OCI-LY1 (cell line): ENCODE measurements at regions not wholly inside any gene's neighbourhood (a gene's known extent, or its start where the extent isn't known, plus 50 kb on each side); places are given as distances from the start of the nearest gene placed in this dataset.

ENCODE experiments used
- H2AFZ ChIP-seq: fragments of 200-600 bp; sonication (generic), shearing (Covaris generic); 2 replicates; pipeline ENCODE4 v1.6.0; 2014; ENCODE audit warnings: antibody characterized with exemption, mild to moderate bottlenecking, low read length
- H3F3A ChIP-seq: fragments of 200-600 bp; sonication (generic), shearing (Covaris generic); 2 replicates; pipeline ENCODE4 v1.6.0; 2014; ENCODE audit warnings: mild to moderate bottlenecking, antibody characterized with exemption, low read length, moderate library complexity; ENCODE audit not compliant: insufficient read depth
- H3K27ac ChIP-seq: fragments of 200-600 bp; sonication (generic); 2 replicates; pipeline ENCODE4 v1.5.1; 2014; ENCODE audit warnings: low read length, mixed run types, mild to moderate bottlenecking, low read depth; ENCODE audit not compliant: poor library complexity, severe bottlenecking
- H3K27me3 ChIP-seq: fragments of 200-600 bp; sonication (generic); 2 replicates; pipeline ENCODE4 v1.6.0; 2014; ENCODE audit warnings: antibody characterized with exemption, mild to moderate bottlenecking, low read length, moderate library complexity; ENCODE audit not compliant: insufficient read depth
- H3K36me3 ChIP-seq: fragments of 200-600 bp; sonication (generic); 2 replicates; pipeline ENCODE4 v1.6.1; 2014; ENCODE audit warnings: mild to moderate bottlenecking, antibody characterized with exemption, low read length, moderate library complexity, mixed read lengths; ENCODE audit not compliant: insufficient read depth
- H3K4me1 ChIP-seq: fragments of 200-600 bp; sonication (generic); 2 replicates; pipeline ENCODE4 v1.5.1; 2014; ENCODE audit warnings: mild to moderate bottlenecking, low read length, moderate library complexity; ENCODE audit not compliant: insufficient read depth, severe bottlenecking
- H3K4me2 ChIP-seq: fragments of 200-600 bp; sonication (generic), shearing (Covaris generic); 2 replicates; pipeline ENCODE4 v1.6.1; 2014; ENCODE audit warnings: low read length
- H3K4me3 ChIP-seq: fragments of 200-600 bp; sonication (generic); 2 replicates; pipeline ENCODE4 v1.5.1; 2014; ENCODE audit warnings: low read length, low read depth, mild to moderate bottlenecking, mixed read lengths; ENCODE audit not compliant: poor library complexity, severe bottlenecking
- H3K79me2 ChIP-seq: fragments of 200-600 bp; shearing (Covaris generic); 2 replicates; pipeline ENCODE4 v1.6.1; 2016; ENCODE audit warnings: mixed run types, low read length, mixed read lengths; ENCODE audit not compliant: insufficient read depth
- H3K9ac ChIP-seq: fragments of 200-600 bp; sonication (generic), shearing (Covaris generic); 2 replicates; pipeline ENCODE4 v1.6.1; 2014; ENCODE audit warnings: mild to moderate bottlenecking, low read length, mixed read lengths
- H3K9me2 ChIP-seq: fragments of 200-600 bp; sonication (generic), shearing (Covaris generic); 2 replicates; pipeline ENCODE4 v1.6.1; 2014; ENCODE audit warnings: low read depth, mild to moderate bottlenecking, low read length, mixed read lengths
- H3K9me3 ChIP-seq: fragments of 200-600 bp; shearing (Covaris generic); 2 replicates; pipeline ENCODE4 v1.6.1; 2014; ENCODE audit warnings: low read length, mixed read lengths
- H4K20me1 ChIP-seq: fragments of 200-600 bp; sonication (generic), shearing (Covaris generic); 2 replicates; pipeline ENCODE4 v1.6.0; 2016; ENCODE audit warnings: mild to moderate bottlenecking, low read length; ENCODE audit not compliant: insufficient read depth
- EZH2 ChIP-seq: fragments of 200-600 bp; sonication (generic), shearing (Covaris generic); IDR thresholded peaks from 2 replicates; pipeline ENCODE4 v1.8.0; 2017; ENCODE audit warnings: borderline replicate concordance, mixed run types, mild to moderate bottlenecking, antibody characterized with exemption, low read length, moderate library complexity, mixed read lengths
- TF ChIP-seq, protein P1 (sequence below): fragments of 200-600 bp; sonication (generic), shearing (Covaris generic); IDR thresholded peaks from 2 replicates; pipeline ENCODE4 v1.5.1; 2017; ENCODE audit warnings: mild to moderate bottlenecking, antibody characterized with exemption, low read length, moderate library complexity, mixed read lengths

- TF ChIP-seq, protein P1, sequence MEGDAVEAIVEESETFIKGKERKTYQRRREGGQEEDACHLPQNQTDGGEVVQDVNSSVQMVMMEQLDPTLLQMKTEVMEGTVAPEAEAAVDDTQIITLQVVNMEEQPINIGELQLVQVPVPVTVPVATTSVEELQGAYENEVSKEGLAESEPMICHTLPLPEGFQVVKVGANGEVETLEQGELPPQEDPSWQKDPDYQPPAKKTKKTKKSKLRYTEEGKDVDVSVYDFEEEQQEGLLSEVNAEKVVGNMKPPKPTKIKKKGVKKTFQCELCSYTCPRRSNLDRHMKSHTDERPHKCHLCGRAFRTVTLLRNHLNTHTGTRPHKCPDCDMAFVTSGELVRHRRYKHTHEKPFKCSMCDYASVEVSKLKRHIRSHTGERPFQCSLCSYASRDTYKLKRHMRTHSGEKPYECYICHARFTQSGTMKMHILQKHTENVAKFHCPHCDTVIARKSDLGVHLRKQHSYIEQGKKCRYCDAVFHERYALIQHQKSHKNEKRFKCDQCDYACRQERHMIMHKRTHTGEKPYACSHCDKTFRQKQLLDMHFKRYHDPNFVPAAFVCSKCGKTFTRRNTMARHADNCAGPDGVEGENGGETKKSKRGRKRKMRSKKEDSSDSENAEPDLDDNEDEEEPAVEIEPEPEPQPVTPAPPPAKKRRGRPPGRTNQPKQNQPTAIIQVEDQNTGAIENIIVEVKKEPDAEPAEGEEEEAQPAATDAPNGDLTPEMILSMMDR, result no peak
- no peak for TF ChIP-seq EZH2
- Histone ChIP-seq H3K79me2 (no peaks in the 10 kb centered on the region), H3K27ac (no peak overlapping the region), H3K9me2 (no peaks in the 10 kb centered on the region), H3K36me3 (no peaks in the 10 kb centered on the region), H3K9me3 (no peaks in the 10 kb centered on the region), H3K9ac (no peak overlapping the region), H3K4me1 (no peaks in the 10 kb centered on the region), H3K27me3 (no peaks in the 10 kb centered on the region), H3K4me3 (no peak overlapping the region), H2AFZ (no peak overlapping the region), H3K4me2 (no peak overlapping the region), H4K20me1 (no peaks in the 10 kb centered on the region), H3F3A (no peaks in the 10 kb centered on the region)
Observed at GRCh38 chr5:27810458-27810857, 772.1 kb upstream of the CDH9 start.

DNA sequence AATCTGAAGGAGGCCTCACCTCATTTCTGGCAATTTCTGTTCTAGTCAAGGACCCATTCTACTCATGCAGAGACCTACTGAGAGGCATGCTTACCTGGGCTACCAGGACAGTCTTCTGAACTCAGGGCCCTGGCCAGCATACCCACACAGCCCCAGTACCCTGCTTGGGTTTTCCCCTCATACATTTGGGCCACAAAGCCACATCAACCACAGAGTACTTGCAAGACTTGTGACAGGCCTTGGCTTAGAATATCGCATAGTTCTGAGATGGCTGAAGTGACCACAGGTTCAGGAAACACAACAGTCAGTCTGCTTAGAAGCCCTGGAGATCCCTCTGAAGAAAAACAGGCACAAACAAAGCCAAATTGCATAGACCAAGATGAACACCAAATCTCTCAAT lies 758.8 kb upstream of the CDH9 start:
- H3K9ac ChIP-seq, result no peak overlapping the region
- no peak overlapping the region for H2AFZ ChIP-seq
- H4K20me1 ChIP-seq, result no peaks in the 10 kb centered on the region
- H3K9me3 ChIP-seq, result no peaks in the 10 kb centered on the region
- H3K79me2 ChIP-seq, result no peaks in the 10 kb centered on the region
- H3K4me2 ChIP-seq, result no peak overlapping the region
- no peaks in the 10 kb centered on the region for H3F3A ChIP-seq
- no peaks in the 10 kb centered on the region for H3K4me1 ChIP-seq
- H3K4me3 ChIP-seq, result no peak overlapping the region
- no peaks in the 10 kb centered on the region for H3K27me3 ChIP-seq
- TF ChIP-seq, protein P1, result no peak
- TF ChIP-seq EZH2, result no peak
- H3K27ac ChIP-seq, result no peak overlapping the region
- H3K9me2 ChIP-seq, result no peaks in the 10 kb centered on the region
- no peaks in the 10 kb centered on the region for H3K36me3 ChIP-seq

DNA sequence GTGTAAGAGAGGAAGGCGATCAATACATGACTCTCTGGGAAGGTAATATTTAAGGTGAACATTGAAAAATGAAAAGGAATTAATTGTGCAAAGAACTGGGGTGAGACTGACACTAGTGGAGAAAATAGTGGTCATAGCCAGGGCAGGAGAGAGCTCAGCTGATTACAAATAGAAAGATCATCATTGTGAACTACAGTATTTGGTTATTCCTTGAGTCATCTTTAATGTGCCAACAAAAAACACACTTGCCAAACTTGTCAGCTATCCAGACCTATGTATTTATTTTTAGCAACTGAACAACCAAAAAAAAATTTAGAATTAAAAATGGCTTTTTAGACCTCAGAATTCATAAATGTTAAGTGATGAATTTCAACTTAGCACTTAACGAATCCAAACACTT lies 749.8 kb upstream of the CDH9 start:
- Histone ChIP-seq H3K4me1 (no peaks in the 10 kb centered on the region), H3K4me3 (no peak overlapping the region), H3K9ac (no peak overlapping the region), H4K20me1 (no peaks in the 10 kb centered on the region), H3K36me3 (no peaks in the 10 kb centered on the region), H3K4me2 (no peak overlapping the region), H3F3A (no peaks in the 10 kb centered on the region), H3K79me2 (no peaks in the 10 kb centered on the region), H3K9me3 (no peaks in the 10 kb centered on the region), H3K27ac (no peak overlapping the region), H3K9me2 (no peaks in the 10 kb centered on the region), H2AFZ (no peak overlapping the region), H3K27me3 (no peaks in the 10 kb centered on the region)
- no peak for TF ChIP-seq EZH2
- TF ChIP-seq, protein P1, result no peak
